HFFc6 (cell line): ENCODE measurements at regions not wholly inside any gene's neighbourhood (a gene's known extent, or its start where the extent isn't known, plus 50 kb on each side); places are given as distances from the start of the nearest gene placed in this dataset.

Experiments
- DNase-seq: peaks from one replicate; pipeline ENCODE4 v3.0.0-alpha.2; 2018
- H3K27ac Mint-ChIP-seq: 2 replicates; pipeline ENCODE4 v1.8.0; 2020; ENCODE audit warnings: mild to moderate bottlenecking, mixed read lengths
- H3K27me3 Mint-ChIP-seq: 2 replicates; pipeline ENCODE4 v1.8.0; 2021; ENCODE audit warnings: mild to moderate bottlenecking, moderate library complexity, mixed read lengths; ENCODE audit not compliant: insufficient read depth
- H3K36me3 Mint-ChIP-seq: 2 replicates; pipeline ENCODE4 v1.8.0; 2021; ENCODE audit warnings: low read depth, mixed read lengths
- H3K4me1 Mint-ChIP-seq: 2 replicates; pipeline ENCODE4 v1.8.0; 2020; ENCODE audit warnings: low read depth, mixed read lengths
- H3K4me3 Mint-ChIP-seq: 2 replicates; pipeline ENCODE4 v1.8.0; 2020; ENCODE audit warnings: mild to moderate bottlenecking, moderate library complexity, mixed read lengths
- H3K9me3 Mint-ChIP-seq: 2 replicates; pipeline ENCODE4 v1.8.0; 2020; ENCODE audit warnings: mild to moderate bottlenecking, mixed read lengths
- CTCF ChIP-seq: fragments of 200-600 bp; sonication (generic); IDR thresholded peaks from 2 replicates; pipeline ENCODE4 v1.5.0; 2021; ENCODE audit warnings: antibody characterized with exemption, mild to moderate bottlenecking

DNA sequence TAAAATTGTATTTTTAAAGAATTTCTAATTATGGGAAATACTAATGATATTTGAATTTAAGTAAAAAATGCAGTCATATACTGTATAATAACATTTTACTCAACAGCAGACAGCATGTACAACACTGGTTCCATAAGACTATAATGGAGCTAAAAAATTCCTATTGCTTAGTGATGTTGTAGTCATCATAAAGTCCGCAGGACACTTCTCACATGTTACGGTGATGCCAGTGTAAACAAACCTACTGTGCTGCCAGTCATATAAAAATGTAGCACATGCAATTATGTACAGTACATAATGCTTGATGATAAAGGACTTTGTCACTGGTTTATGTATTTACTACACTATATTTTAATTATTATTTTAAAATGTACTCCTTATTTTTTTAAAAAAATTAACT is 629.3 kb downstream of the IPMK start:
- no peak for DNase-seq
- H3K27me3 Mint-ChIP-seq, result no peaks in the 10 kb centered on the region
- H3K9me3 Mint-ChIP-seq, result no peaks in the 10 kb centered on the region
- no peak overlapping the region for H3K4me3 Mint-ChIP-seq
- no peak overlapping the region for H3K27ac Mint-ChIP-seq
- H3K4me1 Mint-ChIP-seq, result no peaks in the 10 kb centered on the region
- H3K36me3 Mint-ChIP-seq, result no peaks in the 10 kb centered on the region
- TF ChIP-seq CTCF, result no peak

DNA sequence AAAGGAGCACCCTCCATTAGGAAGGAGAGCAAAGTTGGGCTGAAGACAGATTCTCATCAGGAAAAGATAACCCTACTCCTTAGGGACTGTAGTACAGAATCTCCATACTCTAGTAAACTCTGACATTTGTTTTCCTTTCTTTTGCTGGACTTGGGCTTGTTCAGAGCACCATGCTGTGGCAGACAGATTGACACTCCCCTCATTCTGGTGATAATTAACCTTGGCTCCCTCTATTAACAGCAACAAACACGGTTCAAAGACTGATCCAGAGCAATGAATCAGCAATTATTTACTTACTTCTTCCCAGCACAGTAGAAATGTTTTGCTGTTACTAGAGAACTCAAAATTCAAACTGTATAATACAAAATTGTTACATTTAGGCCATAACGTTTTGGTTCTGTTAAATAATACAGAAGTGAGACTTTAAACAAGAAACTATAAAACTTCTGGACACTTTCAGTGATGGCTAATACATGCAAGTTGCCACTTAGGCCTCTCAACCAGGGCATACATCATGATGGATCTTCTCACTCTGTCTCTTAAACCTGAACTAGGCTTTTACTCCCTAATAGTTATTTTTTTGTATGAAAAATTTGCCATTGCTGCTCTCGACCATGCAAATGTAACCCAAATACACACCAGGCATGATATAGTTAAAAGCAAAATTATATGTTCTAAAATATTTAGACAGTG is 639.0 kb downstream of the IPMK start:
- H3K9me3 Mint-ChIP-seq, result no peaks in the 10 kb centered on the region
- no peaks in the 10 kb centered on the region for H3K27me3 Mint-ChIP-seq
- no peaks in the 10 kb centered on the region for H3K36me3 Mint-ChIP-seq
- DNase-seq, result no peak
- H3K4me1 Mint-ChIP-seq, result no peaks in the 10 kb centered on the region
- TF ChIP-seq CTCF, result no peak
- no peak overlapping the region for H3K27ac Mint-ChIP-seq
- no peak overlapping the region for H3K4me3 Mint-ChIP-seq

GRCh38 chr10:57627642-57628178 is 640.0 kb downstream of the IPMK start:
- DNase-seq, result no peak
- H3K27me3 Mint-ChIP-seq, result no peaks in the 10 kb centered on the region
- no peaks in the 10 kb centered on the region for H3K36me3 Mint-ChIP-seq
- H3K4me3 Mint-ChIP-seq, result no peak overlapping the region
- H3K27ac Mint-ChIP-seq, result no peak overlapping the region
- H3K9me3 Mint-ChIP-seq, result no peaks in the 10 kb centered on the region
- no peak for TF ChIP-seq CTCF
- no peaks in the 10 kb centered on the region for H3K4me1 Mint-ChIP-seq

GRCh38 chr10:57624856-57625592 is 642.7 kb downstream of the IPMK start:
- TF ChIP-seq CTCF, result no peak
- no peaks in the 10 kb centered on the region for H3K9me3 Mint-ChIP-seq
- H3K27me3 Mint-ChIP-seq, result no peaks in the 10 kb centered on the region
- DNase-seq, result no peak
- H3K27ac Mint-ChIP-seq, result no peak overlapping the region
- H3K4me1 Mint-ChIP-seq, result no peaks in the 10 kb centered on the region
- no peaks in the 10 kb centered on the region for H3K36me3 Mint-ChIP-seq
- no peak overlapping the region for H3K4me3 Mint-ChIP-seq

DNA sequence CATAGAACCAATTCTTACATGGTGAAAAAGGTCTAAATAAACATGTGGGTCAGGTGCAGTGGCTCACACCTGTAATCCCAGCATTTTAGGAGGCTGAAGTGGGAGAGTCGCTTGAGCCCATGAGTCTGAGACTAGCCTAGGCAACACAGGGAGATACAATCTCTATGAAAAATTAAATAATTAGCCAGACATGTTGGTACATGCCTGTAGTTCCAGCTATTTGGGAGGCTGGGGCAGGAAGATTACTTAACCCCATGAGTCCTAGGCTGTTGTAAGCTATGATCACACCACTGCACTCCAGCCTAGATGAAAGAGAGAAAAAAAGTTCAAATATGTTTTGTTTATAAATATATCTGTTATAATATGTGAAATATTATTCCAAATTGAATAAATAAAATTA is 643.6 kb downstream of the IPMK start:
- no peak overlapping the region for H3K27ac Mint-ChIP-seq
- H3K4me3 Mint-ChIP-seq, result no peak overlapping the region

More for the DNA sequence above, 643.6 kb downstream of the IPMK start:
- Mint-ChIP-seq H3K4me1 (no peaks in the 10 kb centered on the region), H3K27me3 (no peaks in the 10 kb centered on the region), H3K36me3 (no peaks in the 10 kb centered on the region), H3K9me3 (no peaks in the 10 kb centered on the region)
- no peak for DNase-seq
- TF ChIP-seq CTCF, result no peak
